A549 (cell line): ENCODE measurements at regions not wholly inside any gene's neighbourhood (a gene's known extent, or its start where the extent isn't known, plus 50 kb on each side); places are given as distances from the start of the nearest gene placed in this dataset.

Experiments
- ATAC-seq, 2 experiments: fragments of 200-7000 bp in 1 of 2; fragments of >200 bp in 1 of 2; cut with Nextera tagmentation in 1 of 2; cut with Tn5 transposase in 1 of 2; 3 replicates each; pipeline versions ENCODE4 v1.8.0 to v1.9.1; 2018 to 2020; ENCODE audit warnings: mild to moderate bottlenecking in 1 of 2, moderate library complexity in 1 of 2
- CTCF ChIA-PET: fragments of 300-600 bp; sonication (Branson Sonifier 250); formaldehyde crosslinking; extraction: SDS; loops from one replicate; lab custom pipeline; 2021; ENCODE audit warnings: antibody characterized with exemption, inconsistent platforms; lab: Yijun Ruan, JAX
- POLR2A ChIA-PET: fragments of 350-600 bp; formaldehyde crosslinking; extraction: SDS; loops from one replicate; lab custom pipeline; 2021; ENCODE audit warnings: antibody characterized with exemption, inconsistent platforms; lab: Yijun Ruan, JAX
- DNase-seq, 2 experiments: peaks; one replicate each; pipeline versions ENCODE4 v3.0.0 to v3.0.0-alpha.2; 2011 to 2016; ENCODE audit warnings: low read depth in 1 of 2, low spot score in 1 of 2
- FAIRE-seq: peaks from 2 replicates; lab custom pipeline; 2011; peaks lifted over from hg19 to GRCh38; lab: Jason Lieb, UNC
- H3K27ac ChIP-seq, 2 experiments: fragments of >200 bp; sonication (Bioruptor Twin); formaldehyde crosslinking; 3 replicates each; pipeline ENCODE4 v1.5.1; 2016 to 2017
- H3K4me1 ChIP-seq: fragments of >200 bp; sonication (Bioruptor Twin); formaldehyde crosslinking; 3 replicates; pipeline ENCODE4 v1.6.1; 2016
- H3K4me2 ChIP-seq: fragments of >200 bp; sonication (Bioruptor Twin); formaldehyde crosslinking; 3 replicates; pipeline ENCODE4 v1.6.1; 2016
- H3K4me3 ChIP-seq: fragments of >200 bp; sonication (Bioruptor Twin); formaldehyde crosslinking; 3 replicates; pipeline ENCODE4 v1.5.1; 2016
- H3K9me3 ChIP-seq: fragments of >200 bp; sonication (Bioruptor Twin); formaldehyde crosslinking; 3 replicates; pipeline ENCODE4 v1.6.1; 2016
- BHLHE40 ChIP-seq: IDR thresholded peaks from 2 replicates; pipeline ENCODE4 v1.6.1; 2012; ENCODE audit warnings: low read depth, low read length, inconsistent platforms
- CBX2 ChIP-seq: fragments of 200-600 bp; sonication (generic); IDR thresholded peaks from 2 replicates; pipeline ENCODE4 v1.6.1; 2016; ENCODE audit warnings: low read depth, mild to moderate bottlenecking, borderline replicate concordance
- CHD4 ChIP-seq: fragments of 200-600 bp; sonication (generic); IDR thresholded peaks from 2 replicates; pipeline ENCODE4 v1.6.1; 2016; ENCODE audit warnings: antibody characterized with exemption, mild to moderate bottlenecking, borderline replicate concordance
- EHMT2 ChIP-seq: fragments of 200-600 bp; sonication (generic); IDR thresholded peaks from 2 replicates; pipeline ENCODE4 v1.6.1; 2016; ENCODE audit warnings: antibody characterized with exemption, low read depth, mild to moderate bottlenecking, moderate library complexity
- FOSB ChIP-seq: fragments of 250-450 bp; sonication (Bioruptor Pico); IDR thresholded peaks from 2 replicates; pipeline ENCODE4 v1.5.0; 2020; ENCODE audit warnings: mild to moderate bottlenecking, moderate library complexity
- FOXS1 ChIP-seq: fragments of 250-450 bp; sonication (Bioruptor Pico); IDR thresholded peaks from 2 replicates; pipeline ENCODE4 v1.5.0; 2020; ENCODE audit warnings: mild to moderate bottlenecking, moderate library complexity
- HDAC2 ChIP-seq: fragments of 200-600 bp; sonication (generic); IDR thresholded peaks from 2 replicates; pipeline ENCODE4 v1.6.1; 2016
- HOXA7 ChIP-seq: fragments of 250-450 bp; sonication (Bioruptor Pico); IDR thresholded peaks from 2 replicates; pipeline ENCODE4 v1.5.0; 2020; ENCODE audit warnings: mild to moderate bottlenecking, moderate library complexity
- HOXB13 ChIP-seq: fragments of 250-450 bp; sonication (Bioruptor Pico); IDR thresholded peaks from 2 replicates; pipeline ENCODE4 v1.5.0; 2020; ENCODE audit warnings: low read depth, mild to moderate bottlenecking, moderate library complexity
- HOXB5 ChIP-seq: fragments of 250-450 bp; sonication (Bioruptor Pico); IDR thresholded peaks from 2 replicates; pipeline ENCODE4 v1.5.0; 2020; ENCODE audit warnings: mild to moderate bottlenecking, moderate library complexity
- KDM1A ChIP-seq: fragments of 200-600 bp; sonication (generic); IDR thresholded peaks from 2 replicates; pipeline ENCODE4 v1.6.1; 2016; ENCODE audit warnings: low read depth, mild to moderate bottlenecking
- MAZ ChIP-seq: fragments of 150-350 bp; IDR thresholded peaks from 2 replicates; pipeline ENCODE4 v1.6.1; 2014; ENCODE audit warnings: antibody characterized with exemption, low read depth, low read length, borderline replicate concordance
- NFE2L2 ChIP-seq: fragments of 150-350 bp; conservative IDR thresholded peaks from 2 replicates; pipeline ENCODE4 v1.6.1; 2014; ENCODE audit warnings: low read length
- NPAS2 ChIP-seq: fragments of 250-450 bp; sonication (Bioruptor Pico); IDR thresholded peaks from 2 replicates; pipeline ENCODE4 v1.8.0; 2022; ENCODE audit warnings: mild to moderate bottlenecking, moderate library complexity, borderline replicate concordance
- PHF8 ChIP-seq: fragments of 200-600 bp; sonication (generic); IDR thresholded peaks from 2 replicates; pipeline ENCODE4 v1.6.1; 2016; ENCODE audit warnings: low read depth, mild to moderate bottlenecking, antibody characterized with exemption, moderate library complexity, borderline replicate concordance
- POLR2A ChIP-seq: IDR thresholded peaks from 2 replicates; pipeline ENCODE4 v1.6.1; 2012; ENCODE audit warnings: mild to moderate bottlenecking, low read length
- POLR2AphosphoS2 ChIP-seq: conservative IDR thresholded peaks from 2 replicates; pipeline ENCODE4 v1.6.1; 2012; ENCODE audit warnings: low read length, improper control_type of control experiment, inconsistent platforms
- RARB ChIP-seq: fragments of 250-450 bp; sonication (Bioruptor Pico); IDR thresholded peaks from 2 replicates; pipeline ENCODE4 v1.8.0; 2021; ENCODE audit warnings: mild to moderate bottlenecking, moderate library complexity
- RCOR1 ChIP-seq: fragments of 150-350 bp; IDR thresholded peaks from 2 replicates; pipeline ENCODE4 v1.6.1; 2014; ENCODE audit warnings: antibody characterized with exemption, low read length, low read depth
- RNF2 ChIP-seq: fragments of 200-600 bp; sonication (generic); IDR thresholded peaks from 2 replicates; pipeline ENCODE4 v1.6.1; 2016; ENCODE audit warnings: low read depth, mild to moderate bottlenecking, antibody characterized with exemption, moderate library complexity, borderline replicate concordance
- SREBF2 ChIP-seq: fragments of 450-650 bp; IDR thresholded peaks from 2 replicates; pipeline ENCODE4 v1.6.1; 2014; ENCODE audit warnings: mild to moderate bottlenecking, moderate library complexity
- TFCP2L1 ChIP-seq: fragments of 250-450 bp; sonication (Bioruptor Pico); IDR thresholded peaks from 2 replicates; pipeline ENCODE4 v1.5.0; 2021; ENCODE audit warnings: mild to moderate bottlenecking
- TP53 ChIP-seq: fragments of 250-450 bp; sonication (Bioruptor Pico); IDR thresholded peaks from 2 replicates; pipeline ENCODE4 v1.5.0; 2021; ENCODE audit warnings: mild to moderate bottlenecking, moderate library complexity
- ZFP36 ChIP-seq: fragments of 450-650 bp; IDR thresholded peaks from 2 replicates; pipeline ENCODE4 v1.6.1; 2014; ENCODE audit warnings: borderline replicate concordance; ENCODE audit not compliant: partially characterized antibody
- ZNF302 ChIP-seq: fragments of 250-450 bp; sonication (Bioruptor Pico); IDR thresholded peaks from 2 replicates; pipeline ENCODE4 v1.9.0; 2021; ENCODE audit warnings: inconsistent platforms, mild to moderate bottlenecking, moderate library complexity
- ZSCAN20 ChIP-seq: fragments of 250-450 bp; sonication (Bioruptor Pico); IDR thresholded peaks from 2 replicates; pipeline ENCODE4 v1.8.0; 2022; ENCODE audit warnings: mild to moderate bottlenecking, moderate library complexity
- WGBS: methylation state at CpG from one replicate; pipeline ENCODE4 v1.1.6; 2017; ENCODE audit errors: missing lambda C conversion rate; 5-methylcytosine and 5-hydroxymethylcytosine counted together
- TF ChIP-seq, protein P1 (sequence below): IDR thresholded peaks from 2 replicates; pipeline ENCODE4 v1.6.1; 2012
- TF ChIP-seq, protein P2 (sequence below): fragments of 450-650 bp; IDR thresholded peaks from 2 replicates; pipeline ENCODE4 v1.6.1; 2014; ENCODE audit warnings: antibody characterized with exemption
- TF ChIP-seq, protein P3 (sequence below): fragments of >200 bp; sonication (Bioruptor Twin); formaldehyde crosslinking; IDR thresholded peaks from 2 replicates; pipeline ENCODE4 v1.6.1; 2016

DNA sequence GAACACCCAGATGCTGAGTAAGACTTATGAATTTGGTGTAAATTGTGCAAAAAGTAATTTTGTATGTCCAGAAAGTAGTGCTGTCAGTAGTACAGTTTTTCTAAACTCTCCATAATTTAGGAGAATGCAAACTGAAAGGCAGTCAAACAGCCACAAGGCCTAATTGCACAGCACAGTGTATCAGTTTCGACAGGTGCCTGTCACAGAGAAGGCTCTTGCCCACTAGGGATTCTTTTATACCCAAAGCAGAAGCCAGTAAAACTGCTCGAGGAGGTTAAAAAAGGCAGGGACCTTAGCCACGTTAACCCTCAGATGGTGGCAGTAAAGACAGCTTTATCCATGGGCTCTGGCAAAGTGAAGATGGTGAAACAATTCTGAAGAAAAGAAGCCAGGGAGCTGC, 69.4 kb upstream of the GATB start:
- CTCF ChIA-PET, result no interaction called here
- no peak for TF ChIP-seq TFCP2L1 (CRISPR knock-in tag)
- no peak for TF ChIP-seq HOXB5 (CRISPR knock-in tag)
- TF ChIP-seq EHMT2, result no peak
- no peak for TF ChIP-seq SREBF2
- TF ChIP-seq NFE2L2, result no peak
- no peak for TF ChIP-seq CHD4
- TF ChIP-seq ZFP36, result no peak
- no peak for TF ChIP-seq NPAS2 (CRISPR knock-in tag)
- TF ChIP-seq HOXB13 (CRISPR knock-in tag), result no peak
- TF ChIP-seq, protein P1, sequence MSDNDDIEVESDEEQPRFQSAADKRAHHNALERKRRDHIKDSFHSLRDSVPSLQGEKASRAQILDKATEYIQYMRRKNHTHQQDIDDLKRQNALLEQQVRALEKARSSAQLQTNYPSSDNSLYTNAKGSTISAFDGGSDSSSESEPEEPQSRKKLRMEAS, result no peak
- no peak for TF ChIP-seq PHF8
- TF ChIP-seq, protein P2, sequence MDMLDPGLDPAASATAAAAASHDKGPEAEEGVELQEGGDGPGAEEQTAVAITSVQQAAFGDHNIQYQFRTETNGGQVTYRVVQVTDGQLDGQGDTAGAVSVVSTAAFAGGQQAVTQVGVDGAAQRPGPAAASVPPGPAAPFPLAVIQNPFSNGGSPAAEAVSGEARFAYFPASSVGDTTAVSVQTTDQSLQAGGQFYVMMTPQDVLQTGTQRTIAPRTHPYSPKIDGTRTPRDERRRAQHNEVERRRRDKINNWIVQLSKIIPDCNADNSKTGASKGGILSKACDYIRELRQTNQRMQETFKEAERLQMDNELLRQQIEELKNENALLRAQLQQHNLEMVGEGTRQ, result no peak
- no peak for TF ChIP-seq KDM1A
- no peak for TF ChIP-seq ZSCAN20 (CRISPR knock-in tag)
- no peak for TF ChIP-seq HOXA7 (CRISPR knock-in tag)
- TF ChIP-seq MAZ, result no peak
- TF ChIP-seq, protein P3, sequence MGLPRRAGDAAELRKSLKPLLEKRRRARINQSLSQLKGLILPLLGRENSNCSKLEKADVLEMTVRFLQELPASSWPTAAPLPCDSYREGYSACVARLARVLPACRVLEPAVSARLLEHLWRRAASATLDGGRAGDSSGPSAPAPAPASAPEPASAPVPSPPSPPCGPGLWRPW, result no peak

DNA sequence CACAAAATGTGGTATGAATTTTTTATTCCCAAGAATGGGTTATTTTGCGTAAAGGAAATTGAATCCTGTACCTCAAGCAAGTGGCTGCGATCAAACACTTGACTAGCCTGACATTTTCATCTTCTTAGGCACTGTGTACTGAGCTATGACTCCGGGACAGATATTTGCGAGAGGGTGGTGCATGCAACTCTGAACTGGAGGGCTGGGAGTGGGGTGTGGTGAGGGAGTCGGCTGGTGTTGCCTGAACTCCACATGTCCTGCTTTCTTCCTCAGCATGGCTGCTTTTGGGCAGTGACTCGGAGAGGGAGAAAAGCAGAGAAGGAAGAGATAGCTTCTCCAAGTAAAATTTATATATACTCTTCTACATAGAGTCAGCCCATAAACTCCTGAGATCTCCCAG, 68.5 kb upstream of the GATB start:
- Histone ChIP-seq H3K4me1 (no peaks in the 10 kb centered on the region), H3K4me2 (no peak overlapping the region), H3K27ac (no peak overlapping the region), H3K9me3 (no peaks in the 10 kb centered on the region; the same call in 2 of the 3 replicates), H3K4me3 (no peak overlapping the region)
- ATAC-seq (no peak), DNase-seq (no peak), FAIRE-seq (no peak)
- POLR2A ChIA-PET, result no interaction called here
- WGBS, result 23% methylated on average over 6 of the region's 6 CpGs
- CTCF ChIA-PET, result no interaction called here
- TF ChIP-seq TFCP2L1 (CRISPR knock-in tag), result no peak
- TF ChIP-seq, protein P2, result no peak
- TF ChIP-seq TP53 (CRISPR knock-in tag), result no peak
- no peak for TF ChIP-seq RNF2
- no peak for TF ChIP-seq EHMT2
- no peak for TF ChIP-seq HDAC2
- no peak for TF ChIP-seq BHLHE40
- TF ChIP-seq CBX2, result no peak
- TF ChIP-seq POLR2A, result no peak
- TF ChIP-seq RCOR1, result no peak
- no peak for TF ChIP-seq ZSCAN20 (CRISPR knock-in tag)
- TF ChIP-seq FOXS1 (CRISPR knock-in tag), result no peak
- TF ChIP-seq POLR2AphosphoS2, result no peak
- no peak for TF ChIP-seq SREBF2
- no peak for TF ChIP-seq RARB (CRISPR knock-in tag)
- no peak for TF ChIP-seq FOSB (CRISPR knock-in tag)
- no peak for TF ChIP-seq NFE2L2
- no peak for TF ChIP-seq ZNF302 (CRISPR knock-in tag)

More for the DNA sequence above, 69.4 kb upstream of the GATB start:
- Histone ChIP-seq H3K4me2 (no peak overlapping the region), H3K4me1 (no peaks in the 10 kb centered on the region), H3K27ac (no peak overlapping the region), H3K9me3 (no peaks in the 10 kb centered on the region; the same call in 2 of the 3 replicates), H3K4me3 (no peak overlapping the region)
- no peak for FAIRE-seq
- no peak for DNase-seq
- POLR2A ChIA-PET, result no interaction called here
- 0% methylated on average over 3 of the region's 3 CpGs for WGBS
- ATAC-seq, result no peak
